ENCODE measurements at regions not wholly inside any gene's neighbourhood (a gene's known extent, or its start where the extent isn't known, plus 50 kb on each side); places are given as distances from the start of the nearest gene placed in this dataset.

DNA sequence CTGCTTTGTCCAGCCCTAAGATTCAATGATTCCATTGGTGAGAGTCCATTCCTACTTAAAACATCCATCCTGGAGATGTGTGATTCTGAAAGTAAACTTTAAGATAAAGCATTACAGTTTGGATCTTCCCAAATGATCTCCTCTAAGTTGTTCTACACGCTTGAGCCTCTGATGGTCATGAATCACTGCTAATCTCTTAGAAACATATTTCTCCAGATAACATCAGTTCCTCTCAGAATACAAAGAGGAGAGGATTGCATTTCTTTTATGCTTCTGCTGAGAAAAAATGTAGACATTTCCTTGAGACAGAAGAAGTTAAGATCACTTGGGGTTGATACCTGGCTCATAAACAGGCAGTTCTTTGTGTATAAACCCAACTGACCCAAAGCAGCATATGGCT, 281.2 kb upstream of the DPH6 start:
- intact Hi-C loops (cut with DNase I), result no loop called here
- DNase-seq (ENCODE audit: low spot score), result no peak
- ATAC-seq, result no peak

DNA sequence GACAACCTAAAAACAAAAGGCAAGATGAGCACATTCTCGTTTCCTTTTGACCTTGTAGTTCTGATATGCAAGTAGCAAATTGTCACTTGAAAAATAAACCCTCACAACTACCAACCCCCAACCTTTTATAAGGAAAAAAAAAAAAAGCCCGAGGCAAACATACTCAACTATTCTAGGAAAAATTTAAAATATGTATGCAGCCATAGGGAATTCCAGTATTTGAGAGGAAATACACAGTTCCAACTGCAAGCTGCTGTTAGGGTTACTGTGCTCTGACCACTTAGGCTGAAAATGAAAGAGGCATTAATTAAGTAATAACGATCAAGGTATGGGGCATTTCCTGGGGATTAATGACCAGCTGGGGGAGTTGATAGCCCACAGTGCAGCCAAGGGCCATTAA, 281.9 kb upstream of the DPH6 start:
- ATAC-seq (no peak), DNase-seq (ENCODE audit: low spot score) (no peak)
- intact Hi-C loops (cut with DNase I), result no loop called here

DNA sequence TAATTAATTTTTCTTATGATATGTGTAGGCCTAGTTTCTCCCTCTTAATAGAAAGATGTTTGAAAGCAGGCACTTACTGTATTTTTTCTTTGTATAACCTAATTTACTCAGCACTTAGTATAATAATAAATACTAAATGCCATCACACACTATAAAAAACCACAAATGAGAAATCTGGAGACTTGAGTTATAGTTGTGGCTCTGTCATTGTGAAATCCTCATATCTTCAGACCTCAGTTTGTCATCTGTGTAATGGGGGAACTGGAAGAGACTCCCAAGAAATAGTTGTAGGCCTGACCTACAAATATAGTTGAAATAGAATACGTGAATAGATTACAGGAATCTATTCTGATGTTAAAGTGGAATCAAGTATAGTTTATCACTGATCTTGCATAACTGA, 287.6 kb upstream of the DPH6 start:
- intact Hi-C loops (cut with DNase I), result no loop called here
- ATAC-seq, result no peak
- no peak for DNase-seq (ENCODE audit: low spot score)

DNA sequence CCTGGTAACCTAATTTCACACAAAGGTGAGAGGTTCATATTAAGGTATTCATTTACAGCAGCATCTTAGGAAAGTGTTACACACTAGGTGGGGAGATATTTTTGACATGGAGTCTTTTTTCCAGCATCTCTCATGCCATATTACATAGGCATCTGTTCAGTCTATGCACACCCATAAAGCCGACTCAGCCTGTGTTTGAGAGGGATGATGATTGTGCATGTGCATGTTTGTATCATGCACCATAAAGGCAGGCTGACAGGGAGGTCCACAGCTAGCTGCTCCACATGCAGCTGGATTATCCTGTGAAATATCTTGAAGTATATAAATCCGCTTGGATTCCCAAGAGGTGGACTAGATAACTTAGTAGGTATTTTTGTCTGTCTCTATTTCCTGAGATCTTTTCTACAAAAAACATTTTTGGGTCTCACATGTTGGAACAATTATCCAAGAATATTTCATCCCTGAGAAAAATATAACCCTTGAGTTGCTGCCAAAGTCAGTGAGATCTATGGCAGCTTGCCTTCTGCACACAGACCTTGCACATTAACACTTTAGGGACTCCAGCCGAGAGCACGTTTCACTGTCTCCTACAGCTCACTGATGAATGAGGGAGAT, 288.4 kb upstream of the DPH6 start:
- ATAC-seq, result no peak
- intact Hi-C loops (cut with DNase I), result no loop called here

DNA sequence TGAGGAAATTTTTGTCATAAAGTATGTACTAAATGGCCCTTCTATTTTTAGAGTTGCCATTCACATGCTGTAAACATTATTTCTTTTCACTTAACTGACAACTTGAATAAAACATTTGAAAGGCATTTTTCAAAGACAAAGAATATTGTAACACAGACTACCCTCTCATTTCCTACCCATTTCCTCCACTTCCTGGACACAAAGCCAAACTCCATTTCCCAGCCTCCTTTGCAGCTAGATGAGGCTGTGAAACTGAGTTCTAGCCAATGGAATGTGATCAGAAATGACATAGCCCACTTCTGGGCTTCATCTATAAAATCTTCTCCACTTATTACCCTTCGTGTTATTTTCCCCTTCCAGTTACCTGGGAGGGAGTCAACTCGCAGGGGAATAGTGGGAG, 288.9 kb upstream of the DPH6 start:
- intact Hi-C loops (cut with DNase I), result no loop called here
- DNase-seq (ENCODE audit: low spot score) (no peak), ATAC-seq (no peak)

More for the DNA sequence above, 288.4 kb upstream of the DPH6 start:
- no peak for DNase-seq (ENCODE audit: low spot score)

DNA sequence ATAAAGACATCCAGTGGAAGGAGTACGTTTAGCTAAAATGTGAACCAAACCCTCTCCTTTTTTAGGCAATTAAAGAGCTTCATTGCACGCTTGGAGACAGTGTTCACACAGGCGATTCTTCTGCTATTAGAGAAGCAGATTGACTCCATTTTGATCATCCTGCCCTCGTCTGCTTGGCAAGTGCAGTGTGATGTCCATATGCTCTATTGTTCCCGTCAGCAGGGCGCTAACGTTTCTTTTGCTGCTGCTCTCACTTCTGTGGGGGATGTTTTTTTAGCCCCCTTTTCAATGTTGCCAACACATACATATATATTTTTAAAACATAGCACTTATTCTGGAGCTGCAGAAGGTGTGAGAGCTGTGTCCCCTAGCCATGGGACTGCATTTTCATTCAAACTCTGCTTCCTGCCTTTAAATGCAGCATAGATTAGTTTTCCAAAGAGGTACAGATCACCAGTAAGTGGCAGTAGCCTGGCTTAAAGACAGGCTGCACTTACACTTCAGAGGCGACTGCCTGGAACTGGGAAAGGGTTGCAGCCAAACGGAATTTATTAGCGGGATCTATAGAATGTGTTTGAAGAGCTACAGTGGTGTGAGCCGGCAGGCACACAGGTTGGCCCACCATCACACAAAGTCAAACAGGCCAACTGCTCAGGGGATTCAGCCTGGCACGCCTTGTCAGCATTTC, 292.6 kb upstream of the DPH6 start:
- no peak for DNase-seq (ENCODE audit: low spot score)
- ATAC-seq, result no peak
- intact Hi-C loops (cut with DNase I), result no loop called here

DNA sequence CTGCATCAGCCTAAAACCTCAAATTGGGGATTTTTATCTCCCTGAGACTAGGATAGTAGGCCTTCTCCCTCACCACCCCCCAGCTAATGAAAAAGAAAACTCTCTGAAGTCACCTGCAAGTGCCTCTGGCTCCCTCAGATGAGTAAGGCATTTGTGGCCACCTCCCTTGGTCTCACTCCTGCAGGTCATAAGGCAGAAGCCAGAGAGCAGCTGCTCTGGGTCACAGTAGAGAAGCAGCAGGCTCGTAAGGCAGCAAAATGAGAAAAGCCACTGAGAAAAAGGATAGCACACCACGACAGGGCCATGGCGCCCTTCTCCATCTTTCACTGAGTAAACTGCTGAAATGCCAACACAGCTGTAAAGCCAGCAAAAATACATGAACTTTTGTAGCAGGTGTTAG, 296.7 kb upstream of the DPH6 start:
- intact Hi-C loops (cut with DNase I), result no loop called here
- no peak for ATAC-seq
- DNase-seq (ENCODE audit: low spot score), result no peak

DNA sequence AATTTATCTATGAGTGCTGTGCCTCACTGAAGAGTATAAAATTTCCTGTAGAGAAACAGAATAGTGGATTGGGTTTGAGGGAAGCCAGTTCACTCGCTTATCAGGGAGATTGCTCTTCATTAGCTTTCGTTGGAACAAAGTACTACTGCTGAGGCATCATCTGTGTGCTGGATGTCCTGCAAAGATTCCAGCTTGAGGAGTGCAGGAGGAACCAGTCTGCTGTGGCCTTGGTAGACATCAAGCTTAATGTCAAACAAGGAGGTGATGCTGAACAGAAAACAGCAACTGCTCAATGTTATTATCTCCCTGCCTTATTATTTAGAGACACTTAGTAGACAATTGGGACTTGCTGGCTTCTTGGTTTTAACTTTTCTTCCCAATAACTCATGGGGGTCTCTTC, 297.5 kb upstream of the DPH6 start:
- no peak for ATAC-seq
- no peak for DNase-seq (ENCODE audit: low spot score)
- intact Hi-C loops (cut with DNase I), result no loop called here

DNA sequence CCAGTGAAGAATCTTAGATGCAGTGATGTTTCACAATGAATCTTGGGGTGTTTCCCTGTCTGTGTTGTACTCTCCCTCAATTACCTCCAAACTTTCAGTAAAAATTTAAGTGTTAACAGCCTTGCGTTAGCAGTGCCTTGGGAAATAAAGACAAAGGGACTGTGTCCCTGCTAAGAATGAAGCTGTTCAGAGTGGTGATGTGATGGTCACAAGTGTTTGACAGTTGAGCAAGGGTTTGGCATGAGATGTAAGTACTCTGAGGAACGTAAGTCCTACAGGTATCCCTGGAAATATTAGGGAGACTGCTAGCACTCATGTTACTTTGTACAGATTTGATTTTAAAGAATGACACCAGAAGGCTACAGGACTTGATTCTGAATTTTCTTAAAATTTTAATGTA, 304.3 kb upstream of the DPH6 start:
- ATAC-seq, result no peak

DNA sequence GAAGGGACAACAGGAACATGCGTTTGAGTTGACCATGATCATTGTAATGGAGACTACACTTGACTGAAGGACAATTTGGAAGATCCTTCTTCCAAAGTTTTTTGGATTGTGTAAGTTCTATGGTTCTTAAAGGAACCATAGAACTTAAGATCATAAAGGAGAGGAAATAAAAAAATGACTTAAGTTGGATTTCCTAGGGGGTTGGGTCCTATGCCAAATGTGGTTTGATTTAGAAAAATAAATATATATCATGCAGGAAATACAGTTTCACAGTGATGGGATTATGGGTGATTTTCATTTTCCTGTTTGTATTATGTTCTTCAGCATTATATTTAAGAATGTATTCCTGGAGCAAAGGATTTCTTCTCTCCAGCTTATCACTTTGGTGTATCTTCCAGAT, 305.5 kb upstream of the DPH6 start:
- DNase-seq (ENCODE audit: low spot score), result no peak
- no peak for ATAC-seq
- intact Hi-C loops (cut with DNase I), result no loop called here

More for the DNA sequence above, 304.3 kb upstream of the DPH6 start:
- intact Hi-C loops (cut with DNase I), result no loop called here
- no peak for DNase-seq (ENCODE audit: low spot score)

DNA sequence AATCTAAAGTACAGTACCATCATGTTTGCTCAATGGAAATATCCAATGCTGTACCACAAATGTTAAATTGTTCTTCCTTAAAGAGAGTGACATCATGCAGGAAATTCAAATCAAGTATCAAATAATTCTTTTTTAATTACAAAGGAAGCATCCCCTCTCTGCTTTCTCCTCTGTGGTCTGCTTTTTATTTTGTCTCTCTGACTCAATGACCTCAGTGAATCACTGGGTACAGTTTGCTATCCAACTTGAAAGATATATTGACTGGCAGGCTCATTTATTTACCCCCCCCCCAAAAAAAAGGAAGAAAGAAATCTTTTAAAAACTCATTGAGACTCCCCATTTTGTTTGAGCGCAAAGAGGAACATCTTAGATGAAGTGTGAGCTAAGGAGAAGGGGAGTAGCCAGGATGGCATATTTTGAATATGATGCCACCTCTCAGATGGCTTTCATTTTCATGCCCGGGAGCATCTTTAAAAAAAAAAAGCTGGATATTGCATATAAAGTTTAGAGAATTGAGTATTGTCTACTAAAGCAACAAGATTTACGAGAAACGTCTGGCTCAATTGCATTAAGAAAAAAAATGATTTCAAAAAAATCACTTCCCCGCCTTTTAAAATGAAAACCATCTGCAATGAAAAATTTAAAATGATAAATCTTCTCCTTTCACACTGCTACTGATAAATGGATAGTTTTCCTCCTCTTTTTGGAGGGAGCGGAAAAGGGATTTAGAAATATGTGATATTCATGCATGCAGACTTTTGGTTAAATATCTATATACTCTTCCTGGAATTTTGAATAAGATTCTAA, 307.1 kb upstream of the DPH6 start:
- ATAC-seq (no peak), DNase-seq (ENCODE audit: low spot score) (no peak)
- intact Hi-C loops (cut with DNase I), result no loop called here

DNA sequence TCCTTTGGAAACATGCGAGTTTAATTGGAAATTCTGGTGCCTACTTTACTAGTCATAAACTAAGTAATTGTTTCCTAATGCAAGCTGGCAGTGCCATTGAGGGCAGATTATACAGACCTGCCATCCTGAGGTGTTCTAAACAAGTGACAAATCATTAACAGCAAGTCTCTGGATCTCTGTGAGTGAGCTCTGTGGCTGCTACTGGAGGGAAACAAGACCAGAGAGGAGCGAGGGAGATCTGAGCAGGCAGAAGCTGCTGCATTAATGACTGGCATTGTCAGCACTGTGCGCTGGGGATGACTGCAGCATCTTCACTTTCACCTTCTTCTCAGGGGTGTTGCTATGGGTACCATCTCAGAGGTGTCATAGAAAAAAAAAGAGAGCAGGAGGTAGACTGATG, 308.4 kb upstream of the DPH6 start:
- no peak for ATAC-seq
- DNase-seq (ENCODE audit: low spot score), result no peak
- intact Hi-C loops (cut with DNase I), result no loop called here

DNA sequence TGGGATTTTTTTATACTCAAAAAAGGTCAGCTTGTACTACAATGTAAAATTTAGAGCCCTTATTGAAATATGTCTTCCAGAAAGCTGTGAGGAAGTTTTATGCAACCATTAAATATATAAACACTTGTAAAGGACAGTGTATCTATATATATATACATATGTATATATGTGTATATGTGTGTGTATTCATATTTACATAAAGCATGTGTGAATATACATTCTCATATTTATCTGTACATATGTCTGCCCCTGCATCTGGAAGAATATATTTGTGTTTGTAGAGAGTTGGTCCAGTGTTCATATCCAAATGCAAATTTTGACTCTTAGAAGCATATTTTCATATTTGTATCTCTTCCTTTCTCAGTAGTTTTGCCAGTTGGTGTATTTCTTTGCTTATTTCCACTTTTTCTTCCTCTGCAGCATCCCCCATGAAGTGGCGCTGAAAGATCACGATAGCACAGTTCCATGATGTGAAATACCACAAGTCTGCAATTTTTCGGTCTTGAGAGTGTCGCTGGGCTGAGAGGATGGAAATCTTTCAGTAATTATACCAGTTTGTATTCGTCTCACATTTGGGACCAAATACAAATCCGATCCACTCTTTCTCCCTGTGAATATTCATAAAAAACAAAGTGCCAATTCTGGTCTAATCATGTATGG, 311.7 kb upstream of the DPH6 start:
- ATAC-seq (no peak), DNase-seq (ENCODE audit: low spot score) (no peak)
- intact Hi-C loops (cut with DNase I), result no loop called here

DNA sequence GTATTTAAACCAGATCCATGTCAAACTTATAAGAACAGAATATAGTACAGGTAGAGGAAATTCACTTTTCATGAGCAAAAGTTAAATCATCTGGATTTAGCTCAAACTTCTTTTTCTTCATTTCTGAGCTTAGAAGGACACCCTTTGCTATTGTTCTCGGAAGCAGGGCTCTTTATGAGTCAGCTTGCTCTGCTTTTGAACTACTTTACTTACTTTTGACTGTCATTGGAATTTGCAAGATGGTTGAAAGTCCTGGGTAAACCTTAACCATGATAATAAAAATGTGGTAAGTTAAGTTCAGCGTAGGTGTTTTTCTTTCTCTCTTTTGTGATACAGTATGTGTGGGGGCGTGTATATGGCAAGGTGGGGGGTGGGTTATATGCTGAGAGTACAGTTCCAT, 312.7 kb upstream of the DPH6 start:
- intact Hi-C loops (cut with DNase I), result no loop called here
- ATAC-seq (no peak), DNase-seq (ENCODE audit: low spot score) (no peak)

DNA sequence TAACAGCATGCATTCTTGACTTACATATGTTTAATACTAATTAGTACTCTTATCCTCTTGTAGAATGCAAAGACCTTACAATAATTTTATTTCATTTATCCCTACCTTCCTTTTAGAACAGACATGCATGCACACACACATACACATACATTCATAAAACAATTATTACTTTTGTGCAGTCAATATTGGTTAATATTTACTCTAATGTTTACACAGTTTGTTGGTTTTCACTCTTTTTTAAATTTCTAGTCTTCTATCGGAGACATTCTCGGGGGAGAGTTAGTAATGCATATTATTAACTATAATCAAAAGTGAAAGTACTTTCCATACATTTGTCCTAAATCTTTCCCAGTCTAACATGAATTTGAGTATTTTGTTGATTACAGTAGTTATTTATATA, 317.7 kb upstream of the DPH6 start:
- DNase-seq (ENCODE audit: low spot score) (no peak), ATAC-seq (no peak)
- intact Hi-C loops (cut with DNase I), result no loop called here

DNA sequence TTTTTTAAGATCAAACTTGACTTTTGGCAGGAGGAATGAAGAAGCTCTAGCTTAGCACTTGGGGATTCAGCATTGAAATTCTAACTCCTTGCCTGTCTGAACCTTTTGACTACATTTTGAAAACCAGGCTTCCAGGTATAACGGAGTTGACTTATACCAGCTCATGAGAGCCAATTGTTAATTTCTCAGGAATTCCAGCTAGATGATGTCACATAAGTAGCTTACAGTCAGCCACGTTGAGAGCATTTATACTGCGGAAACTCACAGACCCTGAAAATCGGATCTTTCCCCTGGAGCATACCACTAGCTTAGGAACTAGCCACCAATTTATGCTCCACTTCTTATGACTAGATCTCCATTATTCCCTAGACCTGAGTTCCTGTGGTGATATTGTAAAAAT, 321.4 kb upstream of the DPH6 start:
- no peak for DNase-seq (ENCODE audit: low spot score)
- intact Hi-C loops (cut with DNase I), result no loop called here
- ATAC-seq, result no peak

DNA sequence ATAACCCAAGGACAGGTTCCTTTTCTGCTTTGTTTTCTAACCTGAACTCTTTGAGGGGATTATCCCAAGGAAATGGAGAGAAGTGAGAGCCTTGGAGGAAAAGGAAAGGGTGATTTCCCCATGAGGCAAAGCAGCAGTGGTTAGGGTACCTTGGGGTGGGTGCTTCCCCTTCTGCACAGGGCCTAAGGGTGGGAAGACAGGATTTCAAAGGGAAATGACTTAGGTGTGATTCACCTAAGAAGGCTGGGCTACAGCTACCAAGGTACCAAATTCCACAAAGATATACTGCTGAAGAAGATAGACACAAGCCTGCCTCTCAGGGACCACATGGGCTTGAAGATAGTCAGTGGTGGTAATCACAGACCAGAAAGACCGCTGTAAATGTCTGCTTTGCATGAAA, 325.3 kb upstream of the DPH6 start:
- intact Hi-C loops (cut with DNase I), result no loop called here
- no peak for ATAC-seq
- DNase-seq (ENCODE audit: low spot score), result no peak

DNA sequence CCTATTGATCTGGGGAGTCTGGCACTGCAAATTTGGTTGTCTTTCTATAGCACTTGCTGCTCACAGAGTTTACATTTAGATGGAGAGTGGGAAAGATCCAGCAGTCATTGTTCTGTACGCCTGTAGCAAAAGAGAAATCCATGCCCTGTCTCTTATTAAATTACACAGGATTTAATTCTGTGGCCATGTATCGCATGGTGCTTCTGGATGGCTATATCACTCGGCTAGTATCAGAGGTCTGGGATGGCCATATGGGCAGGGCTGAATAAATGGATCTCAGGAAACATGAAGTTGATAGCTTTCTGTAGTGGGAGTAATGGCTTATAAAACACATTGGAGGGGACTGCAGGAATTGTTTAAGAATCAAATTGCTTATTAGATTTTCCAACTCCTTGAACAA, 325.8 kb upstream of the DPH6 start:
- ATAC-seq (no peak), DNase-seq (ENCODE audit: low spot score) (no peak)
- intact Hi-C loops (cut with DNase I), result no loop called here

DNA sequence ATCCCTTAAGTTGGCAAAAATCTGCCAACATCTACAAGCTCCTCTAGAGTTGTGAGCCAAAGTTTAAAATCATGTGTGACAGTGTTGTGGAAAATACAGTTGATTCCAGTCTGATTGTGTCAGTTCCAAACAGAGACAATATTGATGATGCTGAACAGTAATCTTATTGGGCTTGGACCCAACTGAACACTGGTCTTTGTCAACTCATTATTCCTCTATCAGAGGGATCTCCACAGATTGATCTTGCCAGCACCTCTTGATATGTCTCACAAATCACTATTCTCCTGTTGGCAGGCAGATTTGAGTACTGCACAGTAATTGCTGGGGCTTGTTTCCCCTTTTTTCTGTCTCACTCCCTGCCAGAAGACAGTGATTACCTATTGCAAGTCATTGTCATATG, 326.6 kb upstream of the DPH6 start:
- intact Hi-C loops (cut with DNase I), result no loop called here
- ATAC-seq (no peak), DNase-seq (ENCODE audit: low spot score) (no peak)

DNA sequence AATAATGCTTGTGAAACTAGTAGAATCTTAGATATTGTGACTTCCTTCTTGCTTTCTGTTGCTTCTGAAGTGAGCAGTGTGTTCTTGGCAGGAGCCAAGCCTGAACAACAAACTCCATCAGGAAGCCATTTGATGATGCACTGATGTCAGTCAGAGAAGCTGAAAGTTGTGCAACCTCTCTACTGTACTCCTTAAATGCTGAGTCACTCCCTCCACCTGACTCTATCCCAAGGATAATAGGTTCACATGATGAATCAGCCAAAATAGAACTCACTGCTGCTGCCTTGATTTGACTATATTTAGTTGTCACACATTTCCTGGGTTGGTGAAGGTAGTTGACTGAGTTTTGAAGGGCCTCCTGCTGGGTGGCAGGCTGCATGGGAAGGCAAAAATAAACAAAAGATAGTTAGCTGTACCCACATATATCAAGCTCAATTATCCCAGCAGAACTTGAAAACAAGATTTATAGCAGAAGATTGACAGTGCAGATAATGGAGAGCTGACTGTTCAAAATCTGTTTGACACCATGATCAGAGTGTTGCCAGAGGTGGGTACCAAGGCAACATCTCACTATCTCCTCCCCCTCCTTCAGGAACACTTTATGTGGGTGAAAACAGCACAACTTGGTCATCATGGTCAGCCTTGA, 328.4 kb upstream of the DPH6 start:
- intact Hi-C loops (cut with DNase I), result no loop called here
- DNase-seq (ENCODE audit: low spot score) (no peak), ATAC-seq (peak; percentile 94)
